Smooth muscle cell (in vitro differentiated cells): ENCODE measurements at regions not wholly inside any gene's neighbourhood (a gene's known extent, or its start where the extent isn't known, plus 50 kb on each side); places are given as distances from the start of the nearest gene placed in this dataset.

ENCODE experiments used
- DNase-seq: peaks from one replicate; lab custom pipeline; 2025; ENCODE audit not compliant: unreplicated experiment; lab: John Stamatoyannopoulos, UW
- H2AFZ ChIP-seq: fragments of 200-600 bp; sonication (generic); 2 replicates; pipeline ENCODE4 v1.6.0; 2016; ENCODE audit warnings: antibody characterized with exemption, low read depth, mild to moderate bottlenecking
- H3F3A ChIP-seq: fragments of 200-600 bp; sonication (generic); 2 replicates; pipeline ENCODE4 v1.6.0; 2017; ENCODE audit warnings: antibody characterized with exemption, low read depth
- H3K27ac ChIP-seq: fragments of 200-600 bp; sonication (generic); 2 replicates; pipeline ENCODE4 v1.5.1; 2016; ENCODE audit warnings: low read depth, mild to moderate bottlenecking
- H3K27me3 ChIP-seq: fragments of 200-600 bp; sonication (generic); 2 replicates; pipeline ENCODE4 v1.6.1; 2016; ENCODE audit warnings: low read depth, mild to moderate bottlenecking
- H3K36me3 ChIP-seq: fragments of 200-600 bp; sonication (generic); 2 replicates; pipeline ENCODE4 v1.5.1; 2016; ENCODE audit warnings: low read depth
- H3K4me1 ChIP-seq: fragments of 200-600 bp; sonication (generic); 2 replicates; pipeline ENCODE4 v1.5.1; 2016; ENCODE audit warnings: low read depth
- H3K4me2 ChIP-seq: fragments of 200-600 bp; sonication (generic); 2 replicates; pipeline ENCODE4 v1.6.0; 2016; ENCODE audit warnings: mild to moderate bottlenecking
- H3K4me3 ChIP-seq: fragments of 200-600 bp; sonication (generic); 2 replicates; pipeline ENCODE4 v1.5.1; 2016; ENCODE audit warnings: mild to moderate bottlenecking
- H3K79me2 ChIP-seq: fragments of 200-600 bp; sonication (generic); 2 replicates; pipeline ENCODE4 v1.6.0; 2016; ENCODE audit warnings: low read depth, mild to moderate bottlenecking
- H3K9ac ChIP-seq: fragments of 200-600 bp; sonication (generic); 2 replicates; pipeline ENCODE4 v1.6.0; 2016; ENCODE audit warnings: low read depth
- H3K9me3 ChIP-seq: fragments of 200-600 bp; sonication (generic); replicated peaks from 2 replicates; pipeline ENCODE4 v1.5.1; 2016; ENCODE audit warnings: low read depth
- H4K20me1 ChIP-seq: fragments of 200-600 bp; sonication (generic); 2 replicates; pipeline ENCODE4 v1.6.0; 2016; ENCODE audit warnings: low read depth
- WGBS: methylation state at CpG from one replicate; pipeline ENCODE4 v1.1.7; 2016; ENCODE audit warnings: low lambda C conversion rate; 5-methylcytosine and 5-hydroxymethylcytosine counted together
- TF ChIP-seq, protein P1 (sequence below): fragments of 200-600 bp; sonication (generic); IDR thresholded peaks from 2 replicates; pipeline ENCODE4 v1.5.1; 2017; ENCODE audit warnings: borderline replicate concordance, mild to moderate bottlenecking, antibody characterized with exemption; ENCODE audit not compliant: insufficient read depth, poor library complexity, severe bottlenecking

GRCh38 chr10:71084061-71084817 lies 128.1 kb upstream of the UNC5B start:
- H3K4me1 ChIP-seq = peaks cover 36% of the 10 kb centered on the region
- no peak overlapping the region for H3K4me3 ChIP-seq
- no peak for DNase-seq
- no peak overlapping the region for H3K9ac ChIP-seq
- no peaks in the 10 kb centered on the region for H3K79me2 ChIP-seq
- H2AFZ ChIP-seq = no peak overlapping the region
- no peaks in the 10 kb centered on the region for H3F3A ChIP-seq
- no peaks in the 10 kb centered on the region for H3K36me3 ChIP-seq
- no peaks in the 10 kb centered on the region for H3K9me3 ChIP-seq
- no peak overlapping the region for H3K4me2 ChIP-seq
- H3K27me3 ChIP-seq = peaks cover 4% of the 10 kb centered on the region
- TF ChIP-seq, protein P1, sequence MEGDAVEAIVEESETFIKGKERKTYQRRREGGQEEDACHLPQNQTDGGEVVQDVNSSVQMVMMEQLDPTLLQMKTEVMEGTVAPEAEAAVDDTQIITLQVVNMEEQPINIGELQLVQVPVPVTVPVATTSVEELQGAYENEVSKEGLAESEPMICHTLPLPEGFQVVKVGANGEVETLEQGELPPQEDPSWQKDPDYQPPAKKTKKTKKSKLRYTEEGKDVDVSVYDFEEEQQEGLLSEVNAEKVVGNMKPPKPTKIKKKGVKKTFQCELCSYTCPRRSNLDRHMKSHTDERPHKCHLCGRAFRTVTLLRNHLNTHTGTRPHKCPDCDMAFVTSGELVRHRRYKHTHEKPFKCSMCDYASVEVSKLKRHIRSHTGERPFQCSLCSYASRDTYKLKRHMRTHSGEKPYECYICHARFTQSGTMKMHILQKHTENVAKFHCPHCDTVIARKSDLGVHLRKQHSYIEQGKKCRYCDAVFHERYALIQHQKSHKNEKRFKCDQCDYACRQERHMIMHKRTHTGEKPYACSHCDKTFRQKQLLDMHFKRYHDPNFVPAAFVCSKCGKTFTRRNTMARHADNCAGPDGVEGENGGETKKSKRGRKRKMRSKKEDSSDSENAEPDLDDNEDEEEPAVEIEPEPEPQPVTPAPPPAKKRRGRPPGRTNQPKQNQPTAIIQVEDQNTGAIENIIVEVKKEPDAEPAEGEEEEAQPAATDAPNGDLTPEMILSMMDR = no peak
- 91% methylated on average over 10 of the region's 10 CpGs for WGBS
- H3K27ac ChIP-seq = no peak overlapping the region
- H4K20me1 ChIP-seq = no peaks in the 10 kb centered on the region

DNA sequence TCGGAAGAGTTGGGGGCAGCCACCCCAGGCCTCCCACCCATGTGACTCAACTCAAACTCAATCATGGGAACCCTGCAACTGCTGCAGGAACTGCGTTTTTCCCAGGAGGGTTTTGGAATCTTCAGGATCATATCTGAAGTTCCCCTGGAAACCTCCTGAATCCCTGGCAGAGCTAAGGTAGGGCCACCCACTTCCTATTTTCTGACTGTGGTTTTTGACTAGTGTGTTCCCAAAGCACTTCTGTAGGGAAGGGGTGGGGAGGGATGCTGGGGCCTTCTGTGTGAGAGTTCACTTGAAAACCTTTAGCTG lies 127.6 kb upstream of the UNC5B start:
- WGBS = 95% methylated on average over 2 of the region's 2 CpGs
- TF ChIP-seq, protein P1 = no peak

DNA sequence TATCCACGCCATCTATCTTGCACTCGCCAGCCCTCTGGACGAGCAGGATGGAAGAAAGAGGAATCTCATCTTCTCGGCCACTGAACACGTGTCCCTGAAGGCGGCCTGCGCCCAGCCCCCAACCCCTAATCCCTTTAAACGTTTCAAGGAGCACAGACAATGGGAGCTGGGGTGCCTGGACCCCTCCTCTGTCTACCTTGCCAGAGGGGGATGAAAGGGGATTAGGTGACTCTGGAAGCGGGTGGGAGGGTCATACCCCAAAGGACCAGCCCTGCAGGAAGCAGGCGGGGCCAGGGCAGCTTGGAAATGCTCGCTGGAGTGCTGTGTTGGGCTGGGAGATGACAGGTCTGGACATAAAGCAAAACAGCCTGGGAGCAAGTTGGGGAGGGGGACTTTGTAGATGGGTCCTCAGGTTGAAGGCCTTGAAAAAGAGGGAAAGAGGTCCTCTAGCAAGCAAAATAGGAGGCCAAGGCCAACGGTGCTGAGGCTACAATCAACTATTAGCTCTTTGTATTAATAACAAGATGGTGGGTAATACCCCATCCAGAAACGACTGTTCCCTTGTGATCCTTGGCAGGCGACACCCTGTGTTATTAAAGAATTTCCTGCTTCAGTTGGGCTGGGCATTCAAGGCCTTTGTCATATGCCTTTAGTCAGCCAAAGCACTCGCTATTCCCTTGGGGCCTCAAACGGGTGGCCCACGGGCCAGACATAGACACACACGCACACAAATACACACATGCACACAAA lies 126.5 kb upstream of the UNC5B start:
- TF ChIP-seq, protein P1 = no peak
- Histone ChIP-seq H3K9ac (no peak overlapping the region), H3K4me2 (no peak overlapping the region), H3K79me2 (no peaks in the 10 kb centered on the region), H4K20me1 (no peaks in the 10 kb centered on the region), H2AFZ (no peak overlapping the region), H3K4me3 (no peak overlapping the region), H3K27ac (no peak overlapping the region), H3F3A (no peaks in the 10 kb centered on the region), H3K27me3 (peaks cover 4% of the 10 kb centered on the region), H3K36me3 (no peaks in the 10 kb centered on the region), H3K4me1 (peaks cover 36% of the 10 kb centered on the region), H3K9me3 (no peaks in the 10 kb centered on the region)
- WGBS = 76% methylated on average over 18 of the region's 18 CpGs
- no peak for DNase-seq

More for the DNA sequence above, 127.6 kb upstream of the UNC5B start:
- Histone ChIP-seq H3K9ac (no peak overlapping the region), H3K79me2 (no peaks in the 10 kb centered on the region), H3K27ac (no peak overlapping the region), H3K4me1 (peaks cover 36% of the 10 kb centered on the region), H3K27me3 (no peaks in the 10 kb centered on the region), H3K36me3 (no peaks in the 10 kb centered on the region), H3K9me3 (no peaks in the 10 kb centered on the region), H3K4me3 (no peak overlapping the region), H2AFZ (no peak overlapping the region), H3K4me2 (no peak overlapping the region), H4K20me1 (no peaks in the 10 kb centered on the region), H3F3A (no peaks in the 10 kb centered on the region)
- DNase-seq = no peak
